A172 (cell line): ENCODE measurements at regions not wholly inside any gene's neighbourhood (a gene's known extent, or its start where the extent isn't known, plus 50 kb on each side); places are given as distances from the start of the nearest gene placed in this dataset.

Source experiments
- DNase-seq: peaks from one replicate; pipeline ENCODE4 v3.0.0-alpha.2; 2015; ENCODE audit warnings: low spot score

GRCh38 chr13:74485757-74486156 is 351.6 kb upstream of the KLF12 start:
- no peak for DNase-seq

GRCh38 chr13:74479124-74479523 is 344.9 kb upstream of the KLF12 start:
- DNase-seq, result no peak

GRCh38 chr13:74476788-74477187 is 342.6 kb upstream of the KLF12 start:
- DNase-seq, result no peak

GRCh38 chr13:74476365-74476764 is 342.2 kb upstream of the KLF12 start:
- DNase-seq, result no peak

- DNase-seq, result no peak
Measured at GRCh38 chr13:74466864-74467263, 332.7 kb upstream of the KLF12 start.

- no peak for DNase-seq
Measured at GRCh38 chr13:74466020-74466419, 331.8 kb upstream of the KLF12 start.

GRCh38 chr13:74465271-74465670 is 331.1 kb upstream of the KLF12 start:
- DNase-seq, result no peak

- DNase-seq, result no peak
Measured at GRCh38 chr13:74464670-74465069, 330.5 kb upstream of the KLF12 start.

- DNase-seq, result no peak
Measured at GRCh38 chr13:74461011-74461410, 326.8 kb upstream of the KLF12 start.

GRCh38 chr13:74452881-74453280 is 318.7 kb upstream of the KLF12 start:
- no peak for DNase-seq

- DNase-seq, result no peak
Measured at GRCh38 chr13:74452176-74452575, 318.0 kb upstream of the KLF12 start.

GRCh38 chr13:74450964-74451363 is 316.8 kb upstream of the KLF12 start:
- no peak for DNase-seq

GRCh38 chr13:74450525-74450845 is 316.3 kb upstream of the KLF12 start:
- no peak for DNase-seq

- DNase-seq, result no peak
Measured at GRCh38 chr13:74449811-74450524, 315.8 kb upstream of the KLF12 start.

GRCh38 chr13:74444864-74445479 is 310.8 kb upstream of the KLF12 start:
- DNase-seq, result peak; percentile 8

GRCh38 chr13:74444161-74444571 is 310.0 kb upstream of the KLF12 start:
- DNase-seq, result peak; percentile 11

- peak; percentile 70 for DNase-seq
Measured at GRCh38 chr13:74443631-74444030, 309.4 kb upstream of the KLF12 start.

- DNase-seq, result no peak
Measured at GRCh38 chr13:74442751-74443150, 308.5 kb upstream of the KLF12 start.

- no peak for DNase-seq
Measured at GRCh38 chr13:74438901-74439300, 304.7 kb upstream of the KLF12 start.

GRCh38 chr13:74434782-74435181 is 300.6 kb upstream of the KLF12 start:
- no peak for DNase-seq

GRCh38 chr13:74424455-74424854 is 290.3 kb upstream of the KLF12 start:
- DNase-seq, result no peak

GRCh38 chr13:74423434-74423833 is 289.2 kb upstream of the KLF12 start:
- no peak for DNase-seq

GRCh38 chr13:74414458-74414857 is 280.3 kb upstream of the KLF12 start:
- no peak for DNase-seq

GRCh38 chr13:74413482-74413881 is 279.3 kb upstream of the KLF12 start:
- DNase-seq, result no peak
